Neural progenitor cell (in vitro differentiated cells): ENCODE measurements at regions not wholly inside any gene's neighbourhood (a gene's known extent, or its start where the extent isn't known, plus 50 kb on each side); places are given as distances from the start of the nearest gene placed in this dataset.

Experiments used
- EZH2 ChIP-seq: fragments of 200-600 bp; sonication (generic); IDR thresholded peaks from 2 replicates; pipeline ENCODE4 v1.6.1; 2017; ENCODE audit warnings: antibody characterized with exemption, mild to moderate bottlenecking, moderate library complexity
- EZH2phosphoT487 ChIP-seq: fragments of 200-600 bp; sonication (generic); IDR thresholded peaks from 2 replicates; pipeline ENCODE4 v1.6.1; 2017; ENCODE audit warnings: antibody characterized with exemption
- TF ChIP-seq, protein P1 (sequence below): fragments of 200-600 bp; sonication (generic); IDR thresholded peaks from 2 replicates; pipeline ENCODE4 v1.5.1; 2017; ENCODE audit warnings: antibody characterized with exemption, mild to moderate bottlenecking

DNA sequence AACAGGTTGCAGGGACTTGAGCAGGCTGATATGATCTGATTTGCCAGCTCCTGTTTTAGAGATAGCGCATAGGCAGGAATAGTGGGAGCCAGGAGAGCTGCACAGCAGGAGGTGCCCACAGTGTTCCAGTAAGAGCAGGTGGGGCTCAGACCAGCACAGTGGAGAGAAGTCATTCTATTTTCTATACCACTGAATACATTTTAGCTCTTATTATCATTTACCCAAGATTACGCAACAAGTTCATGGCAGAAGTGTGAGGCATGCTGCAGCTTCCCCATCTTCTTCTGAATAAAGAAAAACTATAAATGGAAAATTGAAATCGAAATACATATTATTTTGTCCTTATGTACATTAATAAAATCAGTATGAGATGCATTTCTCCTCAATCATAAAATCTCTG, 114.7 kb upstream of the EDNRA start:
- TF ChIP-seq, protein P1, sequence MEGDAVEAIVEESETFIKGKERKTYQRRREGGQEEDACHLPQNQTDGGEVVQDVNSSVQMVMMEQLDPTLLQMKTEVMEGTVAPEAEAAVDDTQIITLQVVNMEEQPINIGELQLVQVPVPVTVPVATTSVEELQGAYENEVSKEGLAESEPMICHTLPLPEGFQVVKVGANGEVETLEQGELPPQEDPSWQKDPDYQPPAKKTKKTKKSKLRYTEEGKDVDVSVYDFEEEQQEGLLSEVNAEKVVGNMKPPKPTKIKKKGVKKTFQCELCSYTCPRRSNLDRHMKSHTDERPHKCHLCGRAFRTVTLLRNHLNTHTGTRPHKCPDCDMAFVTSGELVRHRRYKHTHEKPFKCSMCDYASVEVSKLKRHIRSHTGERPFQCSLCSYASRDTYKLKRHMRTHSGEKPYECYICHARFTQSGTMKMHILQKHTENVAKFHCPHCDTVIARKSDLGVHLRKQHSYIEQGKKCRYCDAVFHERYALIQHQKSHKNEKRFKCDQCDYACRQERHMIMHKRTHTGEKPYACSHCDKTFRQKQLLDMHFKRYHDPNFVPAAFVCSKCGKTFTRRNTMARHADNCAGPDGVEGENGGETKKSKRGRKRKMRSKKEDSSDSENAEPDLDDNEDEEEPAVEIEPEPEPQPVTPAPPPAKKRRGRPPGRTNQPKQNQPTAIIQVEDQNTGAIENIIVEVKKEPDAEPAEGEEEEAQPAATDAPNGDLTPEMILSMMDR: no peak
- TF ChIP-seq EZH2 (no peak), EZH2phosphoT487 (no peak)
